Sigmoid colon (tissue), 6 donors: ENCODE measurements at regions not wholly inside any gene's neighbourhood (a gene's known extent, or its start where the extent isn't known, plus 50 kb on each side); places are given as distances from the start of the nearest gene placed in this dataset.

ENCODE experiments used
- DNase-seq: peaks from one replicate; pipeline ENCODE4 v3.0.0-alpha.2; 2019
- H3K27ac ChIP-seq, 4 donors: fragments of 200-600 bp; sonication (generic); one replicate each; pipeline ENCODE4 v1.5.1; 2016 to 2019; ENCODE audit warnings: mild to moderate bottlenecking in 1 of 4
- H3K27me3 ChIP-seq, 3 donors: fragments of 200-600 bp; sonication (generic); one replicate each; pipeline ENCODE4 v1.5.1; 2019; ENCODE audit warnings: mild to moderate bottlenecking in 1 of 3
- H3K36me3 ChIP-seq, 4 donors: fragments of 200-600 bp; sonication (generic); one replicate each; pipeline ENCODE4 v1.5.1; 2016 to 2019
- H3K4me1 ChIP-seq, 4 donors: fragments of 200-600 bp; sonication (generic); one replicate each; pipeline ENCODE4 v1.5.1; 2017 to 2019
- H3K4me3 ChIP-seq, 4 donors: fragments of 200-600 bp; sonication (generic); one replicate each; pipeline ENCODE4 v1.5.1; 2017 to 2019; ENCODE audit warnings: mild to moderate bottlenecking in 2 of 4, moderate library complexity in 1 of 4
- H3K9me3 ChIP-seq, 4 donors: fragments of 200-600 bp in 3 of 4; sonication (generic) in 3 of 4; one replicate each; pipeline versions ENCODE4 v1.5.1 to v1.6.1; 2013 to 2019
- CTCF ChIP-seq, 4 experiments: fragments of 450-650 bp in 3 of 4; fragments of 200-600 bp in 1 of 4; IDR thresholded peaks; one replicate each; pipeline ENCODE4 v1.5.1; 2016 to 2019; ENCODE audit warnings: antibody characterized with exemption in 4 of 4, mild to moderate bottlenecking in 3 of 4, moderate library complexity in 2 of 4
- EP300 ChIP-seq, 4 donors: sonication (generic); formaldehyde crosslinking; IDR thresholded peaks; one replicate each; pipeline ENCODE4 v1.6.1; 2017; ENCODE audit warnings: antibody characterized with exemption in 4 of 4
- POLR2A ChIP-seq, 2 donors: fragments of 450-650 bp; IDR thresholded peaks; one replicate each; pipeline ENCODE4 v1.6.1; 2016; ENCODE audit warnings: antibody characterized with exemption in 2 of 2, mild to moderate bottlenecking in 2 of 2, moderate library complexity in 2 of 2
- POLR2AphosphoS5 ChIP-seq, 4 donors: sonication (generic); formaldehyde crosslinking; IDR thresholded peaks; one replicate each; pipeline ENCODE4 v1.6.1; 2017; ENCODE audit warnings: antibody characterized with exemption in 4 of 4
- WGBS, 2 donors: extraction: QIAGEN DNeasy Blood & Tissue Kit; methylation state at CpG; one replicate each; pipeline ENCODE4 v1.1.7; 2013; 5-methylcytosine and 5-hydroxymethylcytosine counted together
- intact Hi-C: fragments of 100-400 bp; cut with DNase I; formaldehyde crosslinking; loops from one replicate; pipeline ENCODE4 v1.15.1; 2023
- donor health status: healthy with polysubstance abuse.
- donor health status: healthy.

- intact Hi-C loops: no loop called here
- Histone ChIP-seq H3K9me3 (no peaks in the 10 kb centered on the region), H3K36me3 (no peaks in the 10 kb centered on the region), H3K4me3 (no peak overlapping the region), H3K27ac (no peak overlapping the region), H3K4me1 (peaks cover 0 to 4% (median 2%) of the 10 kb centered on the region in 4 donors), H3K27me3 (no peaks in the 10 kb centered on the region)
- no peak for DNase-seq
- WGBS, 2 donors: 48 to 65% methylated on average over 1 of the region's 1 CpG
- no peak for TF ChIP-seq POLR2A (IDR thresholded peaks at IDR 0.05)
These were observed 139.5 kb upstream of the RND3 start for GRCh38 chr2:150626934-150627411.

DNA sequence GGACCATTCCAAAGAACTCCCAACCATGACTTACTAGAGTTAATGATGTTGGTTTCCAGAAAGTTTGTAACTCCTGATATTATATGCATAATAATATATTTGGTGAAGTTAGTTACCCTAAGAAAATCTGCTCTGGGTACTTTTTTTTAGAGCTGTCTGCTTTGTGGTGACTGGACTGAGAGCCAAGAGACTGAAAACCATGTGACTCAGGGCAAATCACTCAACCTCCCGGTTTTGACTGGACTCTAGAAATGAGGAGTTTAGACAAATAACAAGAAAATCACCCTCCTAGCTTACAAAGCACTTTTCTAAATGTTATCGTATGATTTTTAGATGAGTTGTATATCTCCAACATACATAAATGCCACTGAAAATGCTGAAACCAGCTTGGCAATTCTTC lies 138.3 kb upstream of the RND3 start:
- no peaks in the 10 kb centered on the region for H3K36me3 ChIP-seq
- no peaks in the 10 kb centered on the region for H3K9me3 ChIP-seq
- intact Hi-C loops: no loop called here
- no peak for DNase-seq
- no peaks in the 10 kb centered on the region for H3K27me3 ChIP-seq
- H3K4me1 ChIP-seq: peaks cover 0 to 16% (median 14%) of the 10 kb centered on the region in 4 donors
- TF ChIP-seq POLR2AphosphoS5 (IDR thresholded peaks at IDR 0.05): no peak
- no peak for TF ChIP-seq CTCF (IDR thresholded peaks at IDR 0.05)
- no peak for TF ChIP-seq EP300 (IDR thresholded peaks at IDR 0.05)
- TF ChIP-seq POLR2A (IDR thresholded peaks at IDR 0.05): no peak
- no peak overlapping the region for H3K4me3 ChIP-seq
- no peak overlapping the region for H3K27ac ChIP-seq
- 91% methylated on average over 2 of the region's 2 CpGs for WGBS, 2 donors

DNA sequence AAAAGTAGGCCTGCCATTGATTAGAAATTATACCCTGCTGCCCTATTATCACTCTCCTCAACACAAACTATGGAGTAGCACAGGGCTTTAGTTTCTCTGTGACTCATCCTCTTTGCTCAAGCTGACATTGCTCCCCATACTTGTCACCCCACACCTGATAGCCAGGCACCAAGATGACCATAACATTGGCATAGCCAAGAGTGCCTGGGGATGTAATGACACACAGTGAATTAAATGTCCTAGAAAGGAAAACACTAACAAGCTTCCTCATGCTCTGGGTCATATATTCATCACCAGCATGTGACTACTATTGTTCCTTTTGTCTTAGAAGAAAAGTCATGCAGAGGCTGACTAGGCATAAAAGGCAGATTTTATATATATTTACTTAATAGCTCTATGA lies 137.8 kb upstream of the RND3 start:
- no peak for DNase-seq
- no peaks in the 10 kb centered on the region for H3K27me3 ChIP-seq
- TF ChIP-seq POLR2A (IDR thresholded peaks at IDR 0.05): no peak
- TF ChIP-seq CTCF (IDR thresholded peaks at IDR 0.05): no peak
- no peak for TF ChIP-seq POLR2AphosphoS5 (IDR thresholded peaks at IDR 0.05)
- no peak for TF ChIP-seq EP300 (IDR thresholded peaks at IDR 0.05)
- no peak overlapping the region for H3K4me3 ChIP-seq
- H3K36me3 ChIP-seq: no peaks in the 10 kb centered on the region
- no peaks in the 10 kb centered on the region for H3K9me3 ChIP-seq
- peaks cover 0 to 21% (median 18%) of the 10 kb centered on the region in 4 donors for H3K4me1 ChIP-seq
- H3K27ac ChIP-seq: no peak overlapping the region
- intact Hi-C loops: no loop called here

DNA sequence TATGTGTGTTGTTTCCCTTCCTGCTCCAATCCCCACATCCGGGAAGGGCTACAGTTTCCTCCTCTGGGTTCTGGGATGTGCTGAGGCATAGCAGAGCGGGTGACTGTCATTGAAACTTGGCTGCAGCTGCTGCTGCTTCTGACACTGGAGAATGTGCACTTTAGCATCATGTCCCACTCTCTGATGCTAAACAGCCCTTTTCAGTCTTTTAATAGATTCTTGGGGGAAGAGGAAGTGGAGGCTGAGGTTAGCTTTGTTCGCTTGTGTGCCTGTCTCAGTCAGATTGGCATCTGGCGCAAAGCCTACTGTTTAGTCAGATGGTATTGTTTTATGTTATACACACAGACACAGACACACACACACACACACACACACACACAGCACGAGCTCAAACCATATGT lies 136.5 kb upstream of the RND3 start:
- no peaks in the 10 kb centered on the region for H3K9me3 ChIP-seq
- H3K4me3 ChIP-seq: no peak overlapping the region
- TF ChIP-seq POLR2A (IDR thresholded peaks at IDR 0.05) (no peak), EP300 (IDR thresholded peaks at IDR 0.05) (no peak), CTCF (IDR thresholded peaks at IDR 0.05) (no peak), POLR2AphosphoS5 (IDR thresholded peaks at IDR 0.05) (no peak)
- H3K27ac ChIP-seq: no peak overlapping the region
- H3K4me1 ChIP-seq: peaks cover 0 to 31% (median 29%) of the 10 kb centered on the region in 4 donors
- intact Hi-C loops: no loop called here
- H3K27me3 ChIP-seq: no peaks in the 10 kb centered on the region
- H3K36me3 ChIP-seq: no peaks in the 10 kb centered on the region
- 39 to 69% methylated on average over 5 of the region's 5 CpGs for WGBS, 2 donors
- no peak for DNase-seq

DNA sequence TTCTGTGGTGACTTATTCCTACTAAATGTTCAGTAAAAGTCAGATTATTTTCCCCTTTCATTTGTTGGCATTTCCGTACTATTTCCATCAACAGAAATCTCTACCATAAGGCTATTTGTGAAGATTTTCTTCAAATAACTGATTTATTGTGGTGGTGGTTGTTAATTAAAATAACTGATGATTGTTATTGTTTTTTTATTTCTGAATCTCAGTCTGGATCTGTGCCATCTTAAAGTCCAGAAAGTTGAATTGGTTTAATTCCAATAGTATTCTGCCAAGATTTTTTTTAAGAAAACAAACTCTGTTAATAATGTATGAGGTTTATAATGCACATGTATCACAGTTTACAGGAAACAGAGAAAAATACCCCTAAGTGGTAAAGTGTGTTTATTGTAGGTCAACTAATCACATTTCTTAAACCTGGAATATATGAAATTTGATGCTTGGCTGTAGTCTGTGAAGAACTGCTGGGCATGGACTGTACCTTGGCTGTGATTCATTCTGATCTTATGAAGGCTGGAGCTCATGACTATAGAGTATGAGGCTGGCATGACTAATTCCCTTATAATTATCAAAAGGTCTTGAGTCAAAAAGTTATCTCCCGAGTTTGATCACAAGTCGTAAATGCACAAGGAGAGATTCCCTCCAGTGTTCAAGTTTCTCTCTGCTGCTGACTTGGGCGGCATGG lies 134.2 kb upstream of the RND3 start:
- intact Hi-C loops: no loop called here
- H3K4me3 ChIP-seq: no peak overlapping the region
- TF ChIP-seq CTCF (IDR thresholded peaks at IDR 0.05): no peak
- no peaks in the 10 kb centered on the region for H3K36me3 ChIP-seq
- no peaks in the 10 kb centered on the region for H3K9me3 ChIP-seq
- H3K27me3 ChIP-seq: no peaks in the 10 kb centered on the region
- peaks cover 0 to 45% (median 31%) of the 10 kb centered on the region in 4 donors for H3K4me1 ChIP-seq
- no peak for DNase-seq
- 85% methylated on average over 4 of the region's 4 CpGs for WGBS, 2 donors
- H3K27ac ChIP-seq: peak overlapping the region in 2 of 4 donors; percentile 73 to 74
